CD4-positive, alpha-beta memory T cell (primary cell): ENCODE measurements at regions not wholly inside any gene's neighbourhood (a gene's known extent, or its start where the extent isn't known, plus 50 kb on each side); places are given as distances from the start of the nearest gene placed in this dataset.

Experiments used
- CTCF ChIA-PET: fragments of 350-600 bp; sonication (Branson Sonifier 250); formaldehyde crosslinking; loops from one replicate; lab custom pipeline; 2021; ENCODE audit warnings: inconsistent platforms; ENCODE audit not compliant: partially characterized antibody; lab: Charles Lee
- POLR2A ChIA-PET: fragments of 350-600 bp; sonication (Branson Sonifier 250); formaldehyde crosslinking; loops from one replicate; lab custom pipeline; 2021; ENCODE audit not compliant: partially characterized antibody; lab: Charles Lee
- DNase-seq, 5 donors: peaks; one replicate each; pipeline versions ENCODE4 v3.0.0 to v3.0.0-alpha.2; 2020 to 2022; ENCODE audit warnings: mixed read lengths in 1 of 5
- H3K27ac ChIP-seq: one replicate; pipeline ENCODE4 v1.7.0; 2013; ENCODE audit warnings: low read depth, low read length
- H3K27me3 ChIP-seq: 2 replicates; pipeline ENCODE4 v1.7.0; 2013; ENCODE audit warnings: mild to moderate bottlenecking, low read length, moderate library complexity; ENCODE audit not compliant: insufficient read depth
- H3K36me3 ChIP-seq: 2 replicates; pipeline ENCODE4 v1.7.0; 2013; ENCODE audit warnings: mild to moderate bottlenecking, low read length, moderate library complexity; ENCODE audit not compliant: insufficient read depth
- H3K4me1 ChIP-seq: 2 replicates; pipeline ENCODE4 v1.7.0; 2013; ENCODE audit warnings: mild to moderate bottlenecking, low read length, moderate library complexity; ENCODE audit not compliant: insufficient read depth
- H3K4me3 ChIP-seq, 2 donors: one replicate each; pipeline ENCODE4 v1.7.0; 2013; ENCODE audit warnings: low read length in 2 of 2, mild to moderate bottlenecking in 1 of 2
- H3K9me3 ChIP-seq, 2 donors: one replicate each; pipeline ENCODE4 v1.7.0; 2013; ENCODE audit warnings: low read length in 2 of 2, control low read depth in 1 of 2; ENCODE audit not compliant: control insufficient read depth in 1 of 2
- H3K27ac Mint-ChIP-seq, 7 donors: one replicate each; pipeline ENCODE4 v1.8.0; 2020 to 2021; ENCODE audit warnings: mixed read lengths in 7 of 7, mild to moderate bottlenecking in 6 of 7, inconsistent platforms in 3 of 7, moderate library complexity in 3 of 7
- H3K27me3 Mint-ChIP-seq, 2 donors: one replicate each; pipeline ENCODE4 v1.8.0; 2020 to 2021; ENCODE audit warnings: mixed read lengths in 2 of 2
- H3K36me3 Mint-ChIP-seq, 2 donors: one replicate each; pipeline ENCODE4 v1.8.0; 2020 to 2021; ENCODE audit warnings: mixed read lengths in 2 of 2, inconsistent platforms in 1 of 2, mild to moderate bottlenecking in 1 of 2
- H3K4me1 Mint-ChIP-seq, 4 donors: one replicate each; pipeline ENCODE4 v1.8.0; 2020 to 2021; ENCODE audit warnings: mixed read lengths in 4 of 4, mild to moderate bottlenecking in 1 of 4
- H3K4me3 Mint-ChIP-seq, 8 donors: one replicate each; pipeline ENCODE4 v1.8.0; 2020 to 2021; ENCODE audit warnings: mixed read lengths in 8 of 8, mild to moderate bottlenecking in 7 of 8, moderate library complexity in 6 of 8, inconsistent platforms in 3 of 8
- H3K9me3 Mint-ChIP-seq, 8 donors: one replicate each; pipeline ENCODE4 v1.8.0; 2020 to 2021; ENCODE audit warnings: mixed read lengths in 8 of 8, mild to moderate bottlenecking in 5 of 8, inconsistent platforms in 3 of 8, moderate library complexity in 1 of 8
- intact Hi-C: fragments of 100-400 bp; cut with micrococcal nuclease; formaldehyde crosslinking; loops from one replicate; pipeline ENCODE4 v1.15.1; 2023

DNA sequence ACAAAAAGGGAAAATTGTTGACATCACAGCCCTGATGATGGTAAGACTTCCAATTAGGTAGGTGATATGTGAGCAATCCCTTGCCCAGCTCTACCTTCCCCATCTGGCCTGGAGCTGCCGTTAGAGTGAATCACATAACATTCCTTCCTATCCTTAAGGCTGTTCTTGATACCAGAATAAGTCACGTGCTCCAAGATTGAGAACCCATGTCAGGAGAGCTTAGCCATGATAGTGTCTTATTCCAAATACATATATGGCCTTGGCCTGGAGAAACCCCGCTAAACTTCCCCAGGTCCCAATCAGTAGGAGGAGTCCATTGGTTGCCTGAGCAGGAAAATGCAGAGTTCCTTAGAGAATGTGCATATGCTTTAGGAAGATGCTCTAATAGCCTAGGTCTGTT, 70.0 kb upstream of the ACVR2A start:
- Mint-ChIP-seq H3K4me3 (no peak overlapping the region), H3K27ac (no peak overlapping the region), H3K4me1 (peaks cover 0 to 3% (median under 1%) of the 10 kb centered on the region in 4 donors), H3K9me3 (peaks cover 0 to 2% (median 0%) of the 10 kb centered on the region in 8 donors), H3K27me3 (peaks cover 0 to 2% of the 10 kb centered on the region in 2 donors), H3K36me3 (no peaks in the 10 kb centered on the region)
- intact Hi-C loops: no loop called here
- H3K36me3 ChIP-seq: no peaks in the 10 kb centered on the region
- CTCF ChIA-PET: no interaction called here
- no peak overlapping the region for H3K4me3 ChIP-seq
- no peaks in the 10 kb centered on the region for H3K27me3 ChIP-seq
- POLR2A ChIA-PET: no interaction called here
- no peaks in the 10 kb centered on the region for H3K9me3 ChIP-seq
- DNase-seq: no peak
- no peaks in the 10 kb centered on the region for H3K4me1 ChIP-seq
- no peak overlapping the region for H3K27ac ChIP-seq

DNA sequence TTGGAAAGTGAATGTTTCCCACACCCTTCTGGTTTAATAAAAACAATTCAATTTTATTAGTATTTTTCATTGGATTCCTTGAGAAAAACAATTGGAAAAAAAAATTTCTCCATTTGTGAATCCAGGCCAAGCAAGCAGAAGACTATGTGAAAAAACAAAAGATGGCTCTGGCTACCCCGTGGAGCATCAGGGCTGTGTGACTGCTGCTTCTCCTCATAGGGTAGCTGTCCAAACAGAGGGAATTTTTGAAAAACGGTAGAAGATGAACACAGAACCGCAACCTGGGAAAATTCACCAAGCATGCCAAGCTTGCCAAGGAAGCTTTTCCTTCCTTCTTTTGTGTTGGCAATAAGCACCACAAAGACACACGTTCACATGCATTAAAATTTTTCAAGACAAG, 71.3 kb upstream of the ACVR2A start:
- Mint-ChIP-seq H3K27me3 (peaks cover 0 to 2% of the 10 kb centered on the region in 2 donors), H3K4me1 (peaks cover 0 to 3% (median under 1%) of the 10 kb centered on the region in 4 donors), H3K9me3 (peaks cover 0 to 2% (median under 1%) of the 10 kb centered on the region in 8 donors), H3K36me3 (no peaks in the 10 kb centered on the region), H3K4me3 (no peak overlapping the region), H3K27ac (peak overlapping the region in 1 of 7 donors; percentile 31)
- Histone ChIP-seq H3K4me3 (no peak overlapping the region), H3K9me3 (no peaks in the 10 kb centered on the region), H3K27ac (no peak overlapping the region), H3K36me3 (no peaks in the 10 kb centered on the region), H3K27me3 (no peaks in the 10 kb centered on the region), H3K4me1 (no peaks in the 10 kb centered on the region)
- POLR2A ChIA-PET: no interaction called here
- intact Hi-C loops: no loop called here
- CTCF ChIA-PET: no interaction called here
- DNase-seq: no peak

DNA sequence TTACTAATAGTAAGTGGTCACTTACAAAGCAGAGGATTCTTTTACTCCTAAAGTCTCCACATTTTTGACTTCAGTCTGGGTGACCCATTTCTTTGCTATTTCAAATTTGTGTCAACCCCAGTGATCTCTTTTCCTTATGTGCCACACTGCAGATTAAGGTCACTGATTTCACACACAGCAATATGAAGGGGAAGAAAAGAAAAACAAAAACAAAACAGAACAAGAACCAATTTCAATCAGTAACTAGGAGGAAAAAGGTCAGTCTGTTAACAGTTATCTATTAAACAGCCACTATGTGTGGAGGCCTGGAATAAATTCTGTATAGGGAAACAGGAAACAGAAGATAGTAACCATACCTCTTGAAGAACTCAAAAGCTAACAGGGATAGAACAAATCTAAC, 72.0 kb upstream of the ACVR2A start:
- Mint-ChIP-seq H3K4me3 (no peak overlapping the region), H3K27me3 (peaks cover 0 to 2% of the 10 kb centered on the region in 2 donors), H3K4me1 (peaks cover 0 to 3% (median under 1%) of the 10 kb centered on the region in 4 donors), H3K36me3 (no peaks in the 10 kb centered on the region), H3K27ac (no peak overlapping the region), H3K9me3 (peaks cover 0 to 3% (median under 1%) of the 10 kb centered on the region in 8 donors)
- no peaks in the 10 kb centered on the region for H3K9me3 ChIP-seq
- H3K4me1 ChIP-seq: no peaks in the 10 kb centered on the region
- no peaks in the 10 kb centered on the region for H3K36me3 ChIP-seq
- POLR2A ChIA-PET: no interaction called here
- intact Hi-C loops: no loop called here
- CTCF ChIA-PET: no interaction called here
- DNase-seq: no peak
- H3K4me3 ChIP-seq: no peak overlapping the region
- no peaks in the 10 kb centered on the region for H3K27me3 ChIP-seq
- H3K27ac ChIP-seq: no peak overlapping the region

DNA sequence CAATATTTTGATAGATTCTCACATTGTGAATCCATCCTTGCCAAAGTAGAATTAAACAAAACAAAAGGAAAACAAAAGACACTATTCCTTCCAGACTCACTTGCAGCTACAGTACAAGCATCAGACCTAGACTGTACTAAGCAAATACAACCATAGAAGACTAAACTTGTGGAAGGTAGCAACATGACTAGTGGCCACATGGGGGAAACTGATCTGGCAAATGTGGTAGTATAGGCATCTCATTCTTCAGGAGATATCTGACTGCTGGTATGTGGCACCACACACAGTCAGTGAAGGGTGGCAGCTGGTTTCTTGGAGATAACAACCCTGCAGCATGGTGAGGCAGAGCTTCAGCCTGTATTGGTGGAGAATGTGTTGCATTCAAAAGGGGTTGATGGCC, 81.0 kb upstream of the ACVR2A start:
- no peaks in the 10 kb centered on the region for H3K4me1 ChIP-seq
- no peaks in the 10 kb centered on the region for H3K27me3 Mint-ChIP-seq
- ChIA-PET CTCF (no interaction called here), POLR2A (no interaction called here)
- no peak for DNase-seq
- intact Hi-C loops: no loop called here
- no peak overlapping the region for H3K27ac ChIP-seq
- no peaks in the 10 kb centered on the region for H3K36me3 ChIP-seq
- H3K27me3 ChIP-seq: no peaks in the 10 kb centered on the region
- H3K36me3 Mint-ChIP-seq: no peaks in the 10 kb centered on the region
- no peaks in the 10 kb centered on the region for H3K9me3 ChIP-seq
- no peak overlapping the region for H3K4me3 ChIP-seq
- H3K9me3 Mint-ChIP-seq: peaks cover 0 to 9% (median under 1%) of the 10 kb centered on the region in 8 donors
- H3K4me3 Mint-ChIP-seq: no peak overlapping the region
- no peak overlapping the region for H3K27ac Mint-ChIP-seq
- H3K4me1 Mint-ChIP-seq: no peaks in the 10 kb centered on the region

DNA sequence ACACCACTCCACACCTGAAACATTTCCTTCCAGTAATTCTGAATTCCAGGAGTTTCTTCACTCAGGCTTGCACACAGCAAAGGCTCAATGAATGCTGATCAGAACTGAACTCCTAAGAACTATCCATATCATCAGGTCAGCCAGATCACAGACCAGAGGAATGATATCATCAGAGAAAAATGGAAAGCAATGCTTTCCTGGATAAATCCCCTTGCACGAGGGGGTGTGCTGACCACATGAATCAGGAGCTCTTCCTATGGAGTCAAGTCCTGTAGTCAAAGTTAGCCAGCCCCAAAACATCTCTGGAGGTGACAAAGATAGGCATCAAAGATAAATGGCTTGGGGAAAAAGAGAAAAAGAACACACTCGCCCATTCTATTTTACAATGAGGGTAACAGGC, 83.8 kb upstream of the ACVR2A start:
- DNase-seq: no peak
- Histone ChIP-seq H3K4me3 (no peak overlapping the region), H3K27ac (no peak overlapping the region), H3K4me1 (no peaks in the 10 kb centered on the region), H3K9me3 (no peaks in the 10 kb centered on the region), H3K27me3 (no peaks in the 10 kb centered on the region), H3K36me3 (no peaks in the 10 kb centered on the region)
- peaks cover 0 to 6% (median 0%) of the 10 kb centered on the region in 8 donors for H3K9me3 Mint-ChIP-seq
- H3K27ac Mint-ChIP-seq: no peak overlapping the region
- H3K4me1 Mint-ChIP-seq: no peaks in the 10 kb centered on the region
- H3K27me3 Mint-ChIP-seq: peaks cover 0 to 3% of the 10 kb centered on the region in 2 donors
- ChIA-PET POLR2A (no interaction called here), CTCF (no interaction called here)
- no peak overlapping the region for H3K4me3 Mint-ChIP-seq
- no peaks in the 10 kb centered on the region for H3K36me3 Mint-ChIP-seq
- intact Hi-C loops: no loop called here

DNA sequence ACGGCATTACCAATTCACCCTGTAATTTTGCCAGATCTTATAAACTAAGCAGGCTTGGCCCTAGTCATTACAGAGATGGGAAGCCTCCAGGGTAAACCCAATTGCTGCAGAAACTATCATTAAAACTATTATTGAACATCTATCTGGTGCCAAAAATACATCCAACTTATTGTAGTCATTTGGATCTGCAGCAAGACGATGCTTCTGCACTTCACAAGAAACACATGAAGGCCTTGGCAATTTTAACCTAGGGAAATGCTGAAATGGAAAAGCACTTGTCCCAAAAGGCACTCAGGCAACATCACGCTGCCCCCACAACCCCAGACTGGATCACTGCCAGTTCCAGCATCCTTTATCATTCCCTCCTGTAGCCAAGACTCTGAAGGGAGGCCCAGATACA, 85.3 kb upstream of the ACVR2A start:
- no peak overlapping the region for H3K27ac ChIP-seq
- POLR2A ChIA-PET: no interaction called here
- Mint-ChIP-seq H3K27me3 (peaks cover 0 to 3% of the 10 kb centered on the region in 2 donors), H3K9me3 (peaks cover 0 to 6% (median 0%) of the 10 kb centered on the region in 8 donors), H3K4me1 (no peaks in the 10 kb centered on the region), H3K27ac (no peak overlapping the region), H3K4me3 (no peak overlapping the region), H3K36me3 (no peaks in the 10 kb centered on the region)
- H3K4me1 ChIP-seq: no peaks in the 10 kb centered on the region
- H3K9me3 ChIP-seq: no peaks in the 10 kb centered on the region
- CTCF ChIA-PET: no interaction called here
- no peak for DNase-seq
- no peaks in the 10 kb centered on the region for H3K27me3 ChIP-seq
- H3K4me3 ChIP-seq: no peak overlapping the region
- intact Hi-C loops: no loop called here
- H3K36me3 ChIP-seq: no peaks in the 10 kb centered on the region

DNA sequence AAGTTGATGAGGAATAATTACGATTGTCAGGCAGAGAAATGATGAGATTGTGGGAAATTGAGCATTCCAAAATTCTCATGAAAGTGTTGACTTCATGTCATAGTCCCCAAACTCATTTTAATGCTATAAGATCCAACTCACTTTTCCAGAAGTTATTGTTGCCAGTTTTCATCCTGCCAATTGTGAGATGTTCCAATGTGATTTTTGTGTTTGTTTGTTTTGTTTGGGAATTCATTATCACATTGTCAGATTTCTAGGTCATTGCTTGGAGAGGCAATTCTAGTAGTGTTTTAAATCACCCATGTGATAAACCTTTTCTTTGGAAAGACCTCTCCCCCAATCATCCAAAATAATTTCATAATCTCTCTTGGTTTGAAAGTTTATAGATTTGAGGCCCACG, 86.0 kb upstream of the ACVR2A start:
- H3K4me3 Mint-ChIP-seq: no peak overlapping the region
- Histone ChIP-seq H3K27me3 (no peaks in the 10 kb centered on the region), H3K4me3 (no peak overlapping the region), H3K9me3 (no peaks in the 10 kb centered on the region), H3K36me3 (no peaks in the 10 kb centered on the region), H3K27ac (no peak overlapping the region), H3K4me1 (no peaks in the 10 kb centered on the region)
- H3K36me3 Mint-ChIP-seq: no peaks in the 10 kb centered on the region
- DNase-seq: no peak
- POLR2A ChIA-PET: no interaction called here
- CTCF ChIA-PET: no interaction called here
- H3K27ac Mint-ChIP-seq: no peak overlapping the region
- intact Hi-C loops: no loop called here
- peaks cover 0 to 3% of the 10 kb centered on the region in 2 donors for H3K27me3 Mint-ChIP-seq
- no peaks in the 10 kb centered on the region for H3K4me1 Mint-ChIP-seq
- H3K9me3 Mint-ChIP-seq: peaks cover 0 to 3% (median 0%) of the 10 kb centered on the region in 8 donors

DNA sequence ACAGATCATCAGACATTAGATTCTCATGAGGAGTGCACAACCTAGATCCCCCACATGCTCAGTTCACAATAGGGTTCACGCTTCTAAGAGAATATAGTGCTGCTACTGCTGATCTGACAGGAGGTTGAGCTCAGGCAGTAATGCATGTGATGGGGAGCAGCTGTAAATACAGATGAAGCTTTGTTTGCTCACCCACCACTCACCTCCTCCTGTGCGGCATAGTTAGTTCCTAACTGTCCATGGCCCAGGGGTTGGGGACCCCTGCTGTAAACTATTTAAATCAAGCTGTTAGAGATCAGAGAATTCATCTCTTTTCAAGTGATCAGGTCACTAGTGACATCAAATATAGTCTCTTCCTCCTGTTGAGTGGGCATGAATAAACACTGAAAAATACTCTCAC, 88.8 kb upstream of the ACVR2A start:
- no peaks in the 10 kb centered on the region for H3K36me3 ChIP-seq
- H3K4me3 ChIP-seq: no peak overlapping the region
- CTCF ChIA-PET: no interaction called here
- H3K27me3 Mint-ChIP-seq: peaks cover 0 to 3% of the 10 kb centered on the region in 2 donors
- intact Hi-C loops: no loop called here
- no peaks in the 10 kb centered on the region for H3K9me3 ChIP-seq
- H3K4me1 Mint-ChIP-seq: no peaks in the 10 kb centered on the region
- H3K27ac ChIP-seq: no peak overlapping the region
- DNase-seq: no peak
- POLR2A ChIA-PET: no interaction called here
- no peak overlapping the region for H3K27ac Mint-ChIP-seq
- H3K4me3 Mint-ChIP-seq: no peak overlapping the region
- no peaks in the 10 kb centered on the region for H3K36me3 Mint-ChIP-seq
- H3K4me1 ChIP-seq: no peaks in the 10 kb centered on the region
- peaks cover 0 to 2% (median 0%) of the 10 kb centered on the region in 8 donors for H3K9me3 Mint-ChIP-seq
- H3K27me3 ChIP-seq: no peaks in the 10 kb centered on the region
